ENCODE measurements at regions not wholly inside any gene's neighbourhood (a gene's known extent, or its start where the extent isn't known, plus 50 kb on each side); places are given as distances from the start of the nearest gene placed in this dataset.
A peak's percentile ranks its signal among the peaks of the same experiment; 100 is the strongest.

DNA sequence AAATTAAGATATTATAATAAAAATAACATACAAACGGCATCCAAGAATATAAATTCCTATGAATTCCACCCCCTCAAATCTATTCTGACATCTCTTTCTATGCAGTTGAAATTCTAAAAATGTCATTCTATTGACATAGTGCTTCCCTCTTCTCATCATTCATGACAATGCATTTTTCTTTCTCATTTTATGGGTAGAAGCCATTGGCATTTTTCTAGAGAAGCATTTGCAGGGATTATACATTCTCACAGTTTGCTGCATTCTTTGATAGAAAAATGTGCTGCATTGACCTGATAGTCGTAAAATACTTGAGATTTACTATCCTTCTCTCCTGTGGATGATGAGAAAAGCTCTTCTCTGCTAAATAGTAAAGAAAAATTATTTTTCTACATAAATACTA is 760.9 kb upstream of the ACO1 start:
- TF ChIP-seq, protein P1, sequence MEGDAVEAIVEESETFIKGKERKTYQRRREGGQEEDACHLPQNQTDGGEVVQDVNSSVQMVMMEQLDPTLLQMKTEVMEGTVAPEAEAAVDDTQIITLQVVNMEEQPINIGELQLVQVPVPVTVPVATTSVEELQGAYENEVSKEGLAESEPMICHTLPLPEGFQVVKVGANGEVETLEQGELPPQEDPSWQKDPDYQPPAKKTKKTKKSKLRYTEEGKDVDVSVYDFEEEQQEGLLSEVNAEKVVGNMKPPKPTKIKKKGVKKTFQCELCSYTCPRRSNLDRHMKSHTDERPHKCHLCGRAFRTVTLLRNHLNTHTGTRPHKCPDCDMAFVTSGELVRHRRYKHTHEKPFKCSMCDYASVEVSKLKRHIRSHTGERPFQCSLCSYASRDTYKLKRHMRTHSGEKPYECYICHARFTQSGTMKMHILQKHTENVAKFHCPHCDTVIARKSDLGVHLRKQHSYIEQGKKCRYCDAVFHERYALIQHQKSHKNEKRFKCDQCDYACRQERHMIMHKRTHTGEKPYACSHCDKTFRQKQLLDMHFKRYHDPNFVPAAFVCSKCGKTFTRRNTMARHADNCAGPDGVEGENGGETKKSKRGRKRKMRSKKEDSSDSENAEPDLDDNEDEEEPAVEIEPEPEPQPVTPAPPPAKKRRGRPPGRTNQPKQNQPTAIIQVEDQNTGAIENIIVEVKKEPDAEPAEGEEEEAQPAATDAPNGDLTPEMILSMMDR (IDR thresholded peaks at IDR 0.05; ENCODE audit: insufficient read depth, missing control alignments): no peak
- DNase-seq (ENCODE audit: insufficient read length, low spot score): no peak
- no peak for FAIRE-seq

DNA sequence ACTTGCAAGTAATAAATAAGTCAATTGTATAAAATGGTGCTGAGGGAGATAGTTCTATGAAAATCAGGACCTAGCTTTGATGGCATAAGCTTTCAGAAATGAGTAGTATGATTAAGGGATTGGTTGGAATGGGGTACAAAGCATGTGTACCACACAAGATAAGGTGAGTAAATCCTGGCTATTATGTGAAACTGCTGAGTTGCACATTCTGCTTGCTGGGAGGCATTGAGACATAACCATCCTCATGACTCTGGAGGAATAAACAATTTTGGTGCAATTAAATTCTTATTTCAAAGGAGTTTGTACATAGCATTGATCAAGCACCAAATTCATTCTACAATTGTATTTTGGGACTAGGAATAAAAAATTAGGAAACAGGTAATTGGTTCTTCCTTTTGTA is 755.2 kb upstream of the ACO1 start:
- no peak for FAIRE-seq
- TF ChIP-seq, protein P1 (IDR thresholded peaks at IDR 0.05; ENCODE audit: insufficient read depth, missing control alignments): no peak
- DNase-seq (ENCODE audit: insufficient read length, low spot score): no peak

- FAIRE-seq (no peak), DNase-seq (ENCODE audit: insufficient read length, low spot score) (no peak)
- TF ChIP-seq, protein P1 (IDR thresholded peaks at IDR 0.05; ENCODE audit: insufficient read depth, missing control alignments): no peak
Observed at GRCh38 chr9:31637265-31637664, 747.2 kb upstream of the ACO1 start.

DNA sequence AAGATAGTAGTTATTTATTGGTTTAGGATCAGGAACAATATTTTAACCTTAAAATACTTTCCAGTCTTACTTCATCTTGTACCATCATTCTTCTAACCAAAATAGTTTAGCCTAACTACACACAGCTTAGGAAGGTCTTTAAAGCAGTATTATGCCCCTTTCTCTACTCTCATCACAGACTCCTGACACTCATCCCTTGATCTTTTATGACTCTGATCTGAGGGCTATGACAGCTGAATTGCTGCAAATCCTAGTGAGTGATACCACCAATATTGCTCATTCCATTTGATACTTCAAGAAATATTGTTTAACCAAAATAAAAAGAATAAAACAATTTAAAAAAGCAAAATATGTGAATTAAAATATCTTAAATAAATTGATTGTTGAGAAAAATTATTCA is 746.6 kb upstream of the ACO1 start:
- FAIRE-seq: no peak
- TF ChIP-seq, protein P1 (IDR thresholded peaks at IDR 0.05; ENCODE audit: insufficient read depth, missing control alignments): no peak

GRCh38 chr9:31639451-31639850 is 745.0 kb upstream of the ACO1 start:
- DNase-seq (ENCODE audit: insufficient read length, low spot score) (no peak), FAIRE-seq (no peak)
- TF ChIP-seq, protein P1 (IDR thresholded peaks at IDR 0.05; ENCODE audit: insufficient read depth, missing control alignments): no peak

More for the DNA sequence above, 746.6 kb upstream of the ACO1 start:
- DNase-seq (ENCODE audit: insufficient read length, low spot score): no peak

- FAIRE-seq: peak; percentile 72
- no peak for DNase-seq (ENCODE audit: insufficient read length, low spot score)
- TF ChIP-seq, protein P1 (IDR thresholded peaks at IDR 0.05; ENCODE audit: insufficient read depth, missing control alignments): no peak
Observed at GRCh38 chr9:31669311-31669710, 715.1 kb upstream of the ACO1 start.

- DNase-seq (ENCODE audit: insufficient read length, low spot score) (no peak), FAIRE-seq (no peak)
- TF ChIP-seq, protein P1 (IDR thresholded peaks at IDR 0.05; ENCODE audit: insufficient read depth, missing control alignments): no peak
Observed at GRCh38 chr9:31671011-31671410, 713.4 kb upstream of the ACO1 start.

Measured in D721Med (cell line).